GM23338 (cell line): ENCODE measurements at regions not wholly inside any gene's neighbourhood (a gene's known extent, or its start where the extent isn't known, plus 50 kb on each side); places are given as distances from the start of the nearest gene placed in this dataset.

Experiments used
- EZH2 ChIP-seq: fragments of 200-600 bp; sonication (generic); IDR thresholded peaks from one replicate; pipeline ENCODE4 v1.8.0; 2017; ENCODE audit warnings: antibody characterized with exemption, mild to moderate bottlenecking, low read depth; ENCODE audit not compliant: unreplicated experiment
- EZH2phosphoT487 ChIP-seq: fragments of 200-600 bp; sonication (generic); IDR thresholded peaks from one replicate; pipeline ENCODE4 v1.8.1; 2018; ENCODE audit warnings: antibody characterized with exemption; ENCODE audit not compliant: unreplicated experiment
- TF ChIP-seq, protein P1 (sequence below), 2 experiments: fragments of 200-600 bp in 1 of 2; sonication (generic) in 1 of 2; conservative IDR thresholded peaks; 2 replicates each; pipeline versions ENCODE4 v1.5.1 to v1.6.1; 2016 to 2017; ENCODE audit warnings: antibody characterized with exemption in 2 of 2, low read depth in 2 of 2, mild to moderate bottlenecking in 2 of 2, moderate library complexity in 1 of 2

DNA sequence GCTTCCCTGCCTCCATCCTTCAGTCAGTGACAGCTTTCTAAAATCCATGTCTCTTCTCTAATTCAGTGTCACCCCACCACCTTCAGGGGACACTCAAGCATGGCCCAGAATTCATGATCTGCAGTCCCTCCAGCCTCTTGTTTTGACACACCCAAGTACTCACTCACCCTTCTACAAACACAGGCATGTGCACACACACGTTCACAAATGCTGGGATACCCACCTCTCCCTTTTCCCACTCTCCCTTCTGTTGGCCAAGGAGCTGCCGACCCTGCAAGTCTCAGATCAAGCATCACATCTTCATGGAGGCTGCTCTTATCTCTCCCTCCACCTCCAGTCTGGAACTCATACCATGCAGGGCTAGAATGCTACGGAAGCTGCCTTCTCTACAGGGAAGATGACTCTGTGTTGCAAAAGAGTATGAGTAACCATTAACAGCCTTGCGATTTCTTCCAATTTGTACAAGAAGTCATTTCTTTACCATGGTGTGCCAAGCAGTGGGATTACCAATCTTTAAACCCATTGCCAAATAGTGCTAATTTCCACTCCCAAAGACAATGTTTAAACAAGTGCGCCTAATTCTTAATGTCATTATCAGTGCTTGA is 196.1 kb downstream of the BCL11B start:
- TF ChIP-seq, protein P1, sequence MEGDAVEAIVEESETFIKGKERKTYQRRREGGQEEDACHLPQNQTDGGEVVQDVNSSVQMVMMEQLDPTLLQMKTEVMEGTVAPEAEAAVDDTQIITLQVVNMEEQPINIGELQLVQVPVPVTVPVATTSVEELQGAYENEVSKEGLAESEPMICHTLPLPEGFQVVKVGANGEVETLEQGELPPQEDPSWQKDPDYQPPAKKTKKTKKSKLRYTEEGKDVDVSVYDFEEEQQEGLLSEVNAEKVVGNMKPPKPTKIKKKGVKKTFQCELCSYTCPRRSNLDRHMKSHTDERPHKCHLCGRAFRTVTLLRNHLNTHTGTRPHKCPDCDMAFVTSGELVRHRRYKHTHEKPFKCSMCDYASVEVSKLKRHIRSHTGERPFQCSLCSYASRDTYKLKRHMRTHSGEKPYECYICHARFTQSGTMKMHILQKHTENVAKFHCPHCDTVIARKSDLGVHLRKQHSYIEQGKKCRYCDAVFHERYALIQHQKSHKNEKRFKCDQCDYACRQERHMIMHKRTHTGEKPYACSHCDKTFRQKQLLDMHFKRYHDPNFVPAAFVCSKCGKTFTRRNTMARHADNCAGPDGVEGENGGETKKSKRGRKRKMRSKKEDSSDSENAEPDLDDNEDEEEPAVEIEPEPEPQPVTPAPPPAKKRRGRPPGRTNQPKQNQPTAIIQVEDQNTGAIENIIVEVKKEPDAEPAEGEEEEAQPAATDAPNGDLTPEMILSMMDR (conservative IDR thresholded peaks at IDR 0.05; ENCODE audit: low read depth in 2 of 2): no peak
- TF ChIP-seq EZH2 (no peak), EZH2phosphoT487 (no peak)
